Mesendoderm (in vitro differentiated cells): ENCODE measurements at regions not wholly inside any gene's neighbourhood (a gene's known extent, or its start where the extent isn't known, plus 50 kb on each side); places are given as distances from the start of the nearest gene placed in this dataset.

ENCODE experiments used
- DNase-seq: peaks from one replicate; pipeline ENCODE4 v3.0.0; 2013
- H2AK5ac ChIP-seq: 2 replicates; pipeline ENCODE4 v1.6.1; 2013; ENCODE audit warnings: low read length, inconsistent platforms
- H2BK120ac ChIP-seq: 2 replicates; pipeline ENCODE4 v1.6.1; 2013; ENCODE audit warnings: low read depth, mild to moderate bottlenecking, low read length, moderate library complexity, mixed read lengths
- H2BK15ac ChIP-seq: replicated peaks from 2 replicates; pipeline ENCODE4 v1.6.1; 2013; ENCODE audit warnings: low read depth, mild to moderate bottlenecking, moderate library complexity
- H2BK5ac ChIP-seq: 2 replicates; pipeline ENCODE4 v1.6.1; 2013; ENCODE audit warnings: low read length, inconsistent platforms
- H3K18ac ChIP-seq: 2 replicates; pipeline ENCODE4 v1.6.1; 2013; ENCODE audit warnings: mild to moderate bottlenecking, low read length, mixed read lengths
- H3K23ac ChIP-seq: one replicate; pipeline ENCODE4 v1.6.1; 2013; ENCODE audit warnings: low read length
- H3K27ac ChIP-seq: 2 replicates; pipeline ENCODE4 v1.5.1; 2013; ENCODE audit warnings: low read depth, mild to moderate bottlenecking, inconsistent platforms, low read length, moderate library complexity
- H3K27me3 ChIP-seq: 2 replicates; pipeline ENCODE4 v1.6.1; 2013; ENCODE audit warnings: low read length, control low read depth, mild to moderate bottlenecking, inconsistent platforms; ENCODE audit not compliant: insufficient read depth, poor library complexity
- H3K36me3 ChIP-seq: 2 replicates; pipeline ENCODE4 v1.6.1; 2013; ENCODE audit warnings: low read length, inconsistent platforms; ENCODE audit not compliant: control insufficient read depth, insufficient read depth
- H3K4ac ChIP-seq: one replicate; pipeline ENCODE4 v1.6.1; 2013; ENCODE audit warnings: low read depth, mild to moderate bottlenecking, low read length, moderate library complexity
- H3K4me1 ChIP-seq: 2 replicates; pipeline ENCODE4 v1.6.1; 2013; ENCODE audit warnings: low read depth, low read length, inconsistent platforms; ENCODE audit not compliant: control insufficient read depth
- H3K4me2 ChIP-seq: 2 replicates; pipeline ENCODE4 v1.6.1; 2013; ENCODE audit warnings: low read length
- H3K4me3 ChIP-seq: 2 replicates; pipeline ENCODE4 v1.5.1; 2013; ENCODE audit warnings: mild to moderate bottlenecking, low read length
- H3K56ac ChIP-seq: one replicate; pipeline ENCODE4 v1.6.1; 2013; ENCODE audit warnings: low read length
- H3K79me1 ChIP-seq: 2 replicates; pipeline ENCODE4 v1.6.1; 2013; ENCODE audit warnings: low read length, inconsistent platforms
- H3K79me2 ChIP-seq: 2 replicates; pipeline ENCODE4 v1.6.1; 2013; ENCODE audit warnings: mild to moderate bottlenecking, low read length; ENCODE audit not compliant: control insufficient read depth, insufficient read depth
- H3K9ac ChIP-seq: 2 replicates; pipeline ENCODE4 v1.6.1; 2013; ENCODE audit warnings: low read length, inconsistent platforms
- H4K5ac ChIP-seq: one replicate; pipeline ENCODE4 v1.6.1; 2013; ENCODE audit warnings: low read length
- H4K8ac ChIP-seq: one replicate; pipeline ENCODE4 v1.6.1; 2013; ENCODE audit warnings: low read depth, mild to moderate bottlenecking, control low read depth, low read length, moderate library complexity
- WGBS: extraction: QIAGEN DNeasy Blood & Tissue Kit; methylation state at CpG from one replicate; pipeline ENCODE4 v1.1.7; 2013; ENCODE audit warnings: low lambda C conversion rate, missing lambda C conversion rate; ENCODE audit not compliant: insufficient coverage; ENCODE audit errors: extremely low coverage; 5-methylcytosine and 5-hydroxymethylcytosine counted together

DNA sequence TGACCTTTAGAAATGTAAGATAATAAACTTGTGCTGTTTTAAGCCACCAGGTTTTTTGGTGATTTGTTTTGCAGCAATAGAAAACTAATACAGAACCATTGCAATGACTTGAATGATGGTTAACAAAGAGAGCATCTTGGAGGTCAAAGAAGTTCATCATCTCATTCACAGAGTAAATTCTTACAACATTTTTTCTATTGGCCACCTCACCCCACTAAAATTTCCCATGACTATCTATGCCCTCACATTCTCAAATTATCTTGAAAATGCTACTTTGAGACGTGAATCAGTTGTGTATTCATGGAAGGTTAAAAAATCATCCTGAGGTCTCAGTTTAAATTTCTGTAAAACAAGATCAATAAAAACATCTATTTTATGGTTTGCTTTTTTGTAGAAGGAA, 754.2 kb downstream of the SORCS1 start:
- DNase-seq: no peak
- no CpG with 5 or more reads among the region's 1 CpG for WGBS
- H3K4ac ChIP-seq: no peak overlapping the region
- no peak overlapping the region for H4K8ac ChIP-seq
- no peak overlapping the region for H3K4me2 ChIP-seq
- H3K36me3 ChIP-seq: no peaks in the 10 kb centered on the region
- no peaks in the 10 kb centered on the region for H3K27me3 ChIP-seq
- H3K79me1 ChIP-seq: no peaks in the 10 kb centered on the region
- H2BK15ac ChIP-seq: no peak overlapping the region
- no peak overlapping the region for H3K18ac ChIP-seq
- H2AK5ac ChIP-seq: no peak overlapping the region
- H2BK120ac ChIP-seq: no peak overlapping the region
- H3K79me2 ChIP-seq: no peaks in the 10 kb centered on the region
- H4K5ac ChIP-seq: no peak overlapping the region
- H3K23ac ChIP-seq: no peak overlapping the region
- H3K27ac ChIP-seq: no peak overlapping the region
- no peak overlapping the region for H3K4me3 ChIP-seq
- no peaks in the 10 kb centered on the region for H3K4me1 ChIP-seq
- no peak overlapping the region for H2BK5ac ChIP-seq
- H3K56ac ChIP-seq: no peak overlapping the region
- no peak overlapping the region for H3K9ac ChIP-seq

DNA sequence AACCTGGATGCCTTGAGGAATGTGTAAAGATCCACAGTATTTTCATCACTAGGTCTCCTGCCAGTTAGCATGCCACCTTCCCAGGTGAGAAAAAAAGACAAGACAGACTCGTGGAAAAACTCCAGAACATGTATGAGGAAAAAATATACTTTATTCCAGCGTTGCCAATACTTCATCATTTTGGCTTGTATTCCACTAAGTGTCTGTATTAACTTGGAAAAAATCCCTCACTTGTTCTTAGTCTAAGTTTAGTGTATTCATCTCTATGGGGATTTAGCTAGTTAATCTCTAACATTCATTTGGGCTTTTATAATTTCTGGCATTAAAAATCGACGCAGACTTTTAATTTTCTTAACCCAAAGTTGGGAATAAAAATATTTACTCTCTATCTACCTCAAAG, 759.4 kb downstream of the SORCS1 start:
- H2BK5ac ChIP-seq: no peak overlapping the region
- H3K56ac ChIP-seq: no peak overlapping the region
- no peak overlapping the region for H2BK120ac ChIP-seq
- no peak overlapping the region for H4K8ac ChIP-seq
- no peak overlapping the region for H2AK5ac ChIP-seq
- WGBS: no CpG with 5 or more reads among the region's 4 CpGs
- H3K4ac ChIP-seq: no peak overlapping the region
- no peak overlapping the region for H3K18ac ChIP-seq
- H3K4me2 ChIP-seq: no peak overlapping the region
- H3K4me3 ChIP-seq: no peak overlapping the region
- DNase-seq: no peak
- H3K9ac ChIP-seq: no peak overlapping the region
- no peak overlapping the region for H4K5ac ChIP-seq
- H3K36me3 ChIP-seq: no peaks in the 10 kb centered on the region
- no peak overlapping the region for H3K23ac ChIP-seq
- H3K27me3 ChIP-seq: no peaks in the 10 kb centered on the region
- no peak overlapping the region for H3K27ac ChIP-seq
- H3K4me1 ChIP-seq: peaks cover 6% of the 10 kb centered on the region
- no peak overlapping the region for H2BK15ac ChIP-seq
- no peaks in the 10 kb centered on the region for H3K79me2 ChIP-seq
- no peaks in the 10 kb centered on the region for H3K79me1 ChIP-seq

DNA sequence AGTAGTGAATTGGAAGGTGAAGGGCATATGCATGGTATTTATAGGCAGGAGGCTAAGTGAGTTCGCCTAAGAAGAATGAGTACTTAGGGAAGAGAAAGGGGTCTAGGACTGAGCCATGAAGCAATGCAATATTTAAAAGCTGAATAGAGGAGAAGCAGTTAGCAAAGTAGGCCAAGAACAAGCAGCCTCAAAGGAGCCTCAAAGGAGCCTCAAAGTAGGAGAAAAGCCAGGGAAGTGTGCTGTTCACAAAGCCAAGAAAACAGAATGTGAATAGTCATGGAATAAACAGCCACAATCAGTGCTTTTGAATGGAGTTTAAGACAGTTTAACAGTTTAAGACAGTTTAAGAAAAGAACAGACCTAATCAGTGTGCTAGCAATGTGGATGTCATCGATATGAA, 762.0 kb downstream of the SORCS1 start:
- Histone ChIP-seq H3K4me1 (peaks cover 10% of the 10 kb centered on the region), H3K23ac (no peak overlapping the region), H3K4ac (peak overlapping the region; percentile 12), H3K27ac (no peak overlapping the region), H3K79me2 (no peaks in the 10 kb centered on the region), H3K4me3 (no peak overlapping the region), H2BK5ac (peak overlapping the region; percentile 5), H3K27me3 (no peaks in the 10 kb centered on the region), H2BK15ac (no peak overlapping the region), H3K79me1 (no peaks in the 10 kb centered on the region), H3K9ac (peak overlapping the region; percentile 4), H2AK5ac (no peak overlapping the region), H3K18ac (no peak overlapping the region), H4K5ac (no peak overlapping the region), H4K8ac (no peak overlapping the region), H2BK120ac (no peak overlapping the region), H3K4me2 (no peak overlapping the region), H3K36me3 (no peaks in the 10 kb centered on the region), H3K56ac (peak overlapping the region; percentile 37)
- WGBS: no CpG with 5 or more reads among the region's 2 CpGs
- DNase-seq: peak; percentile 5

DNA sequence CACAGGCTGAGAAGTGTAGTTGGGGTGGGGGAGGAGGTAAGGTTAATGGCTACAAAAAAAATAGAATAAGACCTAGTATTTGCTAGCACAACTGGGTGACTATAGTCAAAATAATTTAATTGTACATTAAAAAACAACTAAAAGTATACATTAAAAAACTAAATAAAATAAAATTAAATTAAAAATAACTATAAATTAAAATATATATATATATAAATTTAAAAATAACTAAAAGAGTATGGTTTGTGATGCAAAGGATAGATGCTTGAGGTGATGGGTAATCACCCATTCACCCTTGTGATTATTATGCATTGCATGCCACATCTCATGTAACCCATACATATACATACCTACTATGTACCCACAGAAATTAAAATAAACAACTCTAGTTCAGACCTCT, 762.5 kb downstream of the SORCS1 start:
- no peak overlapping the region for H3K18ac ChIP-seq
- no peak overlapping the region for H4K8ac ChIP-seq
- H4K5ac ChIP-seq: no peak overlapping the region
- no peak overlapping the region for H2BK15ac ChIP-seq
- no peak for DNase-seq
- no peaks in the 10 kb centered on the region for H3K79me1 ChIP-seq
- H2AK5ac ChIP-seq: no peak overlapping the region
- H3K4ac ChIP-seq: no peak overlapping the region
- no peak overlapping the region for H3K9ac ChIP-seq
- no peaks in the 10 kb centered on the region for H3K79me2 ChIP-seq
- no peak overlapping the region for H3K23ac ChIP-seq
- no peaks in the 10 kb centered on the region for H3K36me3 ChIP-seq
- no peak overlapping the region for H2BK120ac ChIP-seq
- H3K27ac ChIP-seq: no peak overlapping the region
- H3K27me3 ChIP-seq: no peaks in the 10 kb centered on the region
- no peak overlapping the region for H3K4me2 ChIP-seq
- no peak overlapping the region for H2BK5ac ChIP-seq
- no peak overlapping the region for H3K4me3 ChIP-seq
- H3K56ac ChIP-seq: peak overlapping the region; percentile 37
- peaks cover 10% of the 10 kb centered on the region for H3K4me1 ChIP-seq

DNA sequence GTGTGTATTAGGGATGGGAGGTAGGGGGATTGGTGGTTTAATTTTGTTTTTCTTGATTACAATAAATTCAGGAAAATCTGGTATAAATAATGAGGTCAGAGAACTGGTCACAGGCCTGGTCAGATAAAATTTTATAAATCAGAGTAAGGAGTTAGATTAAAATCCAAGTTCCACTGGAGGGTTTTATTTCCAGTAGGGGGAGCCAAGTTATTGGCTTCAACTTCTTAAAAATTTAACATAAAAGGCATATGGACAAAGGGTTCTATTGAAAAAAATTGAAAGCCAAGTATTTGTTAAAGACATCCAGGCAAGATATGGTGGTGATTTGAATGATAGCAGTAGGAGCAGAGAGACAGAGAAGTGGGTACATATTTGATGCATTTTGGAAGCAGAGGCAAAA, 763.3 kb downstream of the SORCS1 start:
- Histone ChIP-seq H3K56ac (peak overlapping the region; percentile 65), H3K18ac (no peak overlapping the region), H3K27ac (no peak overlapping the region), H3K4ac (no peak overlapping the region), H4K5ac (no peak overlapping the region), H2BK5ac (peak overlapping the region; percentile 71), H3K36me3 (no peaks in the 10 kb centered on the region), H2BK120ac (no peak overlapping the region), H2BK15ac (no peak overlapping the region), H3K23ac (no peak overlapping the region), H4K8ac (no peak overlapping the region), H3K27me3 (no peaks in the 10 kb centered on the region), H3K79me1 (no peaks in the 10 kb centered on the region), H3K4me3 (no peak overlapping the region), H3K4me2 (no peak overlapping the region), H3K79me2 (no peaks in the 10 kb centered on the region), H3K4me1 (peaks cover 10% of the 10 kb centered on the region), H2AK5ac (no peak overlapping the region), H3K9ac (peak overlapping the region; percentile 24)
- DNase-seq: peak; percentile 26

DNA sequence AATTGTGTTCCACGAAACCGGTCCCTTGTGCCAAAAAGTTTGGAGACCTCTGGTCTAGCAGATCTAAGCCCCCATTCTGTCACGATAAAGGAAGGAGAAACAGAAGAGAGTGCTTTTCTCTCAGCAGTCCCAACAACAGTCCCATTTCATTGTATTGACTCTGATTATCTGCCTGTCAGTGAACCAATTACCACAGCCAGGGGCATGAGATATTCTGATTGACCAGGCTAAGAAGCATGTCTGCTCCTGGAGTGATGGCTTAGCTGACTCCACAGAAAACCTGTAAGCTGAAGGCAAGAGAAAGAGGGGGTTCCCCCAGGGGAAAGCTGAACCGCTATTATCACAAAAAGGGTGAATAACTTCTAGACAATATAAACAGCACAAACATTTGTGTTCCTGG, 765.4 kb downstream of the SORCS1 start:
- Histone ChIP-seq H3K27ac (no peak overlapping the region), H3K56ac (no peak overlapping the region), H3K23ac (no peak overlapping the region), H3K79me2 (no peaks in the 10 kb centered on the region), H2BK5ac (no peak overlapping the region), H3K4me1 (peaks cover 10% of the 10 kb centered on the region), H3K18ac (no peak overlapping the region), H2BK120ac (no peak overlapping the region), H3K9ac (no peak overlapping the region), H2AK5ac (no peak overlapping the region), H3K36me3 (no peaks in the 10 kb centered on the region), H3K27me3 (no peaks in the 10 kb centered on the region), H4K8ac (no peak overlapping the region), H3K4me2 (no peak overlapping the region), H4K5ac (no peak overlapping the region), H3K4ac (no peak overlapping the region), H2BK15ac (no peak overlapping the region), H3K4me3 (no peak overlapping the region), H3K79me1 (no peaks in the 10 kb centered on the region)
- no CpG with 5 or more reads among the region's 4 CpGs for WGBS
- peak; percentile 88 for DNase-seq
